ENCODE measurements at regions not wholly inside any gene's neighbourhood (a gene's known extent, or its start where the extent isn't known, plus 50 kb on each side); places are given as distances from the start of the nearest gene placed in this dataset.

- Histone ChIP-seq H3K4me2 (ENCODE audit: low read depth, low read length, poor library complexity, severe bottlenecking) (no peak overlapping the region), H3K9ac (ENCODE audit: low read length) (no peak overlapping the region), H3K9me2 (replicated peaks; ENCODE audit: insufficient read depth, low read length) (no peaks in the 10 kb centered on the region)
These were observed 281.5 kb downstream of the ICOS start for GRCh38 chr2:204218040-204218439.

GRCh38 chr2:204219196-204219595 is 282.6 kb downstream of the ICOS start:
- H3K9me2 ChIP-seq (replicated peaks; ENCODE audit: insufficient read depth, low read length): no peaks in the 10 kb centered on the region

More at GRCh38 chr2:204218040-204218439, 281.5 kb downstream of the ICOS start:
- H3K79me2 ChIP-seq (ENCODE audit: insufficient read depth, low read length): no peaks in the 10 kb centered on the region
- no peaks in the 10 kb centered on the region for H3K36me3 ChIP-seq (ENCODE audit: low read length)
- no peak overlapping the region for H3K27ac ChIP-seq (ENCODE audit: low read depth, low read length)
- no peak overlapping the region for H3K4me3 ChIP-seq (ENCODE audit: insufficient read depth, low read length, poor library complexity, severe bottlenecking)
- no peaks in the 10 kb centered on the region for H4K20me1 ChIP-seq (ENCODE audit: low read depth, low read length)
- no peaks in the 10 kb centered on the region for H3K27me3 ChIP-seq (ENCODE audit: low read length)
- no peak for TF ChIP-seq CTCF (IDR thresholded peaks at IDR 0.05; ENCODE audit: insufficient read depth, low read length, poor library complexity, severe bottlenecking)
- no peak for TF ChIP-seq EZH2phosphoT487 (conservative IDR thresholded peaks at IDR 0.05; ENCODE audit: low read length)
- no peaks in the 10 kb centered on the region for H3F3A ChIP-seq (ENCODE audit: insufficient read depth)
- H3K9me3 ChIP-seq (ENCODE audit: insufficient read depth, low read length): no peaks in the 10 kb centered on the region
- H2AFZ ChIP-seq (ENCODE audit: low read depth, low read length, severe bottlenecking): no peak overlapping the region

GRCh38 chr2:204220896-204221295 is 284.3 kb downstream of the ICOS start:
- no peaks in the 10 kb centered on the region for H3K9me3 ChIP-seq (ENCODE audit: insufficient read depth, low read length)
- H3K27me3 ChIP-seq (ENCODE audit: low read length): no peaks in the 10 kb centered on the region
- no peak overlapping the region for H3K4me3 ChIP-seq (ENCODE audit: insufficient read depth, low read length, poor library complexity, severe bottlenecking)
- no peak overlapping the region for H3K27ac ChIP-seq (ENCODE audit: low read depth, low read length)
- H3K9ac ChIP-seq (ENCODE audit: low read length): no peak overlapping the region
- H2AFZ ChIP-seq (ENCODE audit: low read depth, low read length, severe bottlenecking): no peak overlapping the region
- no peaks in the 10 kb centered on the region for H3F3A ChIP-seq (ENCODE audit: insufficient read depth)
- H3K79me2 ChIP-seq (ENCODE audit: insufficient read depth, low read length): no peaks in the 10 kb centered on the region
- H3K36me3 ChIP-seq (ENCODE audit: low read length): no peaks in the 10 kb centered on the region
- H3K4me2 ChIP-seq (ENCODE audit: low read depth, low read length, poor library complexity, severe bottlenecking): no peak overlapping the region
- H3K9me2 ChIP-seq (replicated peaks; ENCODE audit: insufficient read depth, low read length): no peaks in the 10 kb centered on the region
- TF ChIP-seq CTCF (IDR thresholded peaks at IDR 0.05; ENCODE audit: insufficient read depth, low read length, poor library complexity, severe bottlenecking) (no peak), EZH2phosphoT487 (conservative IDR thresholded peaks at IDR 0.05; ENCODE audit: low read length) (no peak)
- no peaks in the 10 kb centered on the region for H4K20me1 ChIP-seq (ENCODE audit: low read depth, low read length)

More at GRCh38 chr2:204219196-204219595, 282.6 kb downstream of the ICOS start:
- Histone ChIP-seq H3K27me3 (ENCODE audit: low read length) (no peaks in the 10 kb centered on the region), H3K4me2 (ENCODE audit: low read depth, low read length, poor library complexity, severe bottlenecking) (no peak overlapping the region), H2AFZ (ENCODE audit: low read depth, low read length, severe bottlenecking) (no peak overlapping the region), H3K9ac (ENCODE audit: low read length) (no peak overlapping the region), H3K27ac (ENCODE audit: low read depth, low read length) (no peak overlapping the region), H3K36me3 (ENCODE audit: low read length) (no peaks in the 10 kb centered on the region), H3K9me3 (ENCODE audit: insufficient read depth, low read length) (no peaks in the 10 kb centered on the region), H3K4me3 (ENCODE audit: insufficient read depth, low read length, poor library complexity, severe bottlenecking) (no peak overlapping the region), H3K79me2 (ENCODE audit: insufficient read depth, low read length) (no peaks in the 10 kb centered on the region), H3F3A (ENCODE audit: insufficient read depth) (no peaks in the 10 kb centered on the region), H4K20me1 (ENCODE audit: low read depth, low read length) (no peaks in the 10 kb centered on the region)
- TF ChIP-seq CTCF (IDR thresholded peaks at IDR 0.05; ENCODE audit: insufficient read depth, low read length, poor library complexity, severe bottlenecking) (no peak), EZH2phosphoT487 (conservative IDR thresholded peaks at IDR 0.05; ENCODE audit: low read length) (no peak)
